Stimulated activated CD8-positive, alpha-beta memory T cell treated with anti-CD3 and anti-CD28 coated beads, Interleukin-7, amount 100 ng/mL, for 24 hours (primary cell): ENCODE measurements at regions not wholly inside any gene's neighbourhood (a gene's known extent, or its start where the extent isn't known, plus 50 kb on each side); places are given as distances from the start of the nearest gene placed in this dataset.

ENCODE experiments used
- DNase-seq: peaks from one replicate; pipeline ENCODE4 v3.0.0-alpha.2; 2020; ENCODE audit warnings: low read depth

- no peak for DNase-seq
These were observed 257.6 kb downstream of the ANKRD60 start for GRCh38 chr20:57970856-57971255.

DNA sequence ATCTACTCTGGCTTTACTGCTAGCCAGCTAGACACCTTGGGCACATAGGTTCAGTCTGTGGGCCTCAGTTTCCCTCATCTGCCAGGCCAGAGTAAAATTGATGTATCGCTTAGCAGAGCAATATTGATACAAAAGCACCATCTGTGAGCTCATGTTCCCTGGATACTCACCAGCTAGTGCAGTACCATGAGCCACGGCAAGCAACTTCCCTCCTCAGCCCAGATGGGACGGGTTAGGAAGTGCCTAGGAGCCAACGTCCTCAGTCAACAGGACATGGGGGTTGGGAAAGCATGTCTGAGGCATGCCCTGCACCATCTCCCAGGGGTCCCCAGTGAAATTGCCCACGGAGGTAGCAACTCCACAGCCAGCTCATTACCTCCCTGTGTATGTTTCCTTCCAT, 258.3 kb downstream of the ANKRD60 start:
- DNase-seq: no peak

- DNase-seq: no peak
These were observed 258.3 kb upstream of the PMEPA1 start for GRCh38 chr20:57968120-57968519.

GRCh38 chr20:57967364-57967763, 257.5 kb upstream of the PMEPA1 start:
- no peak for DNase-seq

DNA sequence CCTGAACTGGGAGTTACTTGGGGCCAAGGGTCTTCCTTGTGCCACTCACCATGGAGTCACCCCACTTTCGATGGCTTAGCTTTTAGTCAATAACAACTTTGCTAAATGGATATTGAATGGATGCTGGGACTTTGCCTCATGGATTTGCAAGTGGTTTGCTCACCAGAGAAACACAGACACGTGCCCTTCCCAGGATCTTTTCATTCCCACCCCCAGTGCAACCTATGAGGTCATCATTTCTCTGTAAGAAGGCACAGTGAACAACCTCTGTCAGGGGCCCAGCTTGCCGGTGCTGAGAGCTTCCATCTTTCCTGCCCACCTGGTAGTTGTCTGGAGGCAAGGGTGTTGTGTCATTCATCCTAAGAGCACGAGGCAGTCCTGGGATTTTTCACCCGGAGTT, 256.8 kb upstream of the PMEPA1 start:
- no peak for DNase-seq

GRCh38 chr20:57965441-57965840, 255.6 kb upstream of the PMEPA1 start:
- DNase-seq: no peak

GRCh38 chr20:57964011-57964862, 254.4 kb upstream of the PMEPA1 start:
- no peak for DNase-seq

GRCh38 chr20:57960803-57961575, 251.2 kb upstream of the PMEPA1 start:
- no peak for DNase-seq

DNA sequence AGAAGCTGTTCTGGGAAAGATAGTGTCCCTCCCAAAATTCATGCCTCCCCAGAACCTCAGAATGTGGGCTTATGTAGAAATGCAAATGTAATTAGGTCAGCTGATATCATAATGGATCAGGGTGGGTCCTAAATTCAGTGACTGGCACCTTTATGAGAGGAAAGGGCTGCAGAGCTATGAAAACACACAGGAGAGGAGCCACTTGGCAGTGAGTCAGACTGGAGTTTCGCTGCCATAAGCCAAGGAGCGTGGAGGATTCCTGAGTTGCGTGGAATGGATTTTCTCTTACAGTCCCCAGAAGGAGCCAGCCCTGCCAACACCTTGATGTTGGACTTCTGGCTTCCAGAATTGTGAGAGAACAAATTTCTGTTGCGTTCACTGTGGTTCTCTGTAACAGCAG, 249.8 kb upstream of the PMEPA1 start:
- DNase-seq: no peak

DNA sequence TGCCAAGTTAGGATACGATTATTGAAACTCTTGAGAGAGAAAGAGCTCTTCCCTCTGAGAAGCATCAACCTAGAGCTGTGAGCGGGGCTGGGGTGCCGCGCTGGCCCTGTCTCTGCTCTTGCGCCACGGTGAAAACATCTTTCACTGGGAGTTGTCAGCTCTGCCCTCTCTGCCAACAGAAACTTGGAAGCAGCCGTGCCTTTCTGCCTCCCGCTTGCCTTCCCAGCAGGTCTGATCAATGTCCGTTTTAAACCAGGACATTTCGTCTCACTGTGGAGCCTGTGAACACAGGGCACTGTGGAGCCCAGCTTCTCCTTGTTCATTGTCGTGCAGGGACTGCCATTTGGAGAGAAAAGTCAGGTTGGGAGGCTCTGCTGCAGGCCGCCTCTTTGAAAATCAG, 249.2 kb upstream of the PMEPA1 start:
- no peak for DNase-seq

GRCh38 chr20:57958050-57958420, 248.2 kb upstream of the PMEPA1 start:
- DNase-seq: no peak

- no peak for DNase-seq
These were observed 247.7 kb upstream of the PMEPA1 start for GRCh38 chr20:57957411-57958049.

- DNase-seq: no peak
These were observed 243.8 kb upstream of the PMEPA1 start for GRCh38 chr20:57953638-57954037.

DNA sequence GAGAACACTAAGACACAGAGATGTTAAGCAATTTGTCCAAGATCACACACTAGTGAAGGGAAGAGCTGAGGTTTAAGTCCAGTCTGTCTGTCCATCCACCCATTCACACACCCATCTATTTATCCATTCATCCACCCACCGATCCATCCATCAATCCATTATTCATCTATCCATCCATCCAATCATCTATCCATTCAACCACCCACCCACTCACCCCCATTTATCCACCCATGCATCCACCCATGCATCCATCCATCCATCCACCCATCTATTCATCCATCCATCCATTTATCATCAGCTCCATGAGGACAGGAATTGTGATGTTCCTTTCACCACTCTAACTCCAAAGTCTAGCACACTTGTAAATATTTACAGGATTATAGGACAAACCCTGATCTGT, 242.3 kb upstream of the PMEPA1 start:
- DNase-seq: no peak

GRCh38 chr20:57951549-57951948, 241.7 kb upstream of the PMEPA1 start:
- no peak for DNase-seq

DNA sequence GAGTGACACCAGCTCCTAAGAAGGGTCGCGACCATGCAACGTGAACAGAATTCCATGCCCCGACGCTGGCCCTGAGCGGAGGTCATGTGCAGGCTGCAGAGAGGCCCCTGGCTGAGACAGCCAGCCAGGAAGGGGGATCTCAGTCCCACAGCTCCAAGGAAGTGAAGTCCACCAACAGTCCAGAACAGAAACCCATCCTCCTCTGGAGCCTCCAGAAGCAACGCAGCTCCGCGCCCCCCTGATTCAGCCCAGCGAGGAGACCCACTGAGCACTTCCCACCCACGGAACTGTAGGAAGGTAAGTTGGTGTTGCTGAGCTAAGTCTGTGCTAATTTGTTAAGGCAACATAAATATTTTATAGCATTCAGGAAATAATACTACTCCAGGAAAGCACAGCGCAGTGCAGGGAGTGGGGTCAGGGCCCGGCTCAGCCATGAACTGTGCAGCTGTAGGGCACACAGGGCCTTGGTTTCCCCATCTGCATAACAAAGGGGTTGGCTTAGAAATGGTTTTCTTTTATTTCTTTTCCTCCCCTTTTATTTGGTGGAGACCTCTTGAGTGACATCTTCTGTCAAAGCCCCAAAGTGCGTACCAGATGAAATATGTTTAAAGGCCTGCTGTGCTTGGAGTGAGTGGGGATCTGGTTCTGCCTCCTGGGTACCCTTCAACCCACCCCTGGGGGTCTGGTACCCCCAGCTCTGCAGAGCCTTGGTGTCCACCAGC, 241.1 kb upstream of the PMEPA1 start:
- DNase-seq: no peak

- DNase-seq: no peak
These were observed 238.6 kb upstream of the PMEPA1 start for GRCh38 chr20:57948180-57948955.

DNA sequence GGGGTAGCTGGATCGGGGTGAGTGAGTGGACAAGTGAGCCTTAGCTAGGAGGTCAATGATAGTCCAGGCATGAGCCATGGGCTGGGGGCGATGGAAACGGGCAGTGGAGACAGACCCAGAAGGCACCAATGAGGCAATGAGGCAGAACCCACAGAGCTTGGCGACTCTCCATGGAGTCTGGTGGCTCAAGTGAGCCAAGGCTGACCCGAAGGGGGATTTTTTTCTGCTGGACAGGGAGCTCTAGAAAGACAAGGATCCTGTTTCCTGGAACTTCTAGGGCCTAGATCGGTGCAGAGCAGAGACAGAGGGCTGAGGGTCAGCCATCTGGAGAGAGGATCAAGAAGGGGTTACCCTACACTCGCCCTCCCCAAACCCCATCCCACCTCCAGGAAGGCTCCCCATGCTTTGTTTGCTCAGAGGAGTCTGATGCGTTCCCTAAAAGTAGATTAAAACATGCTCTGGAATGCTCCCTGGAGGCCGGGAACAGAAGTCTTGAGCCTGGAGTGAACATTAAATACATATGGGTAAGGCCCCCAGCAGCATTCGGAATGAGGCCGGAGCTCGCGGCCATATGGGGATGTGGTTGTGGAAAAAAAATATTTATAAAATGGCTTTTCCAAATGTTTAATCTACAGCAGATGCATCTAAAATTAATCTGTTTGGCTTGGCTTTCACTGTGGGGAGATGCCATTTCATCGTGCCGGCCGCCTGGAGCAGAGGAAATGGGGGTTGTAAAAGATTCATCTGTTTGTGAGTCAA, 237.8 kb upstream of the PMEPA1 start:
- no peak for DNase-seq

DNA sequence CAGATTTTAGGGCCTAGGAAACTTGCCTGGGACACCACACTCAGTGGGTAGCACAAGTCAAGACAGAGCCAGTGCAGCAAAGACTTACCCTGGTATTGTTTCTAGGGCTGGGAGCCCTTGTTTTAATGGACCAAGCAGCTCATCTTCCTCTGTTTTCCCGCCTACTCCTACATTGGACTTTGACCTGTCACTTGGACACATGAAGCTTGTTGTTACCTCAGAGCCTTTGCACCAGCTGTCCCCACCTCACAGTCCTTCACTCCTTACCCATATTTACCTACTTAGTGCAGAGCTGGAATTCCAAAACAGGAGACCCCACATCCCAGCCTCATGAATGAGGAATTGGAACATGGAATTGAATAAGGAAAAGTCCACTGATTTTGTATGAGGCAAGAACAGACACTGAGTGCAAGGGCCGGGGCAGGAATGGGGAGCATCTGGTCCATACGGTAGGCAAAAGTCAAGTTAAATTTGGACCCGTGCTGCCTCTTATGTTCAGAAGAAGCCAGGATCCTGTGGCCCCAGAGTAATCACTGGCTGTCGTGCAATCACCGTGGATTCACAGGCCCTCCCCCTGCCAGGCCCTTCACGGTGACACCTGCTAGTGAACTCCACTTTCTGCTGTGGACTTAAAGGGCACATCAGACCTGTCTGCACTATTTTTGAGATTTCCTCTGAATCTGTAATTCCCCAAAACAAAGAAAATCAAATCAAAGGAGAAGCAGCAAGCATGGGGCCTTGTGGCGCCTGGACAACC, 236.9 kb upstream of the PMEPA1 start:
- no peak for DNase-seq

DNA sequence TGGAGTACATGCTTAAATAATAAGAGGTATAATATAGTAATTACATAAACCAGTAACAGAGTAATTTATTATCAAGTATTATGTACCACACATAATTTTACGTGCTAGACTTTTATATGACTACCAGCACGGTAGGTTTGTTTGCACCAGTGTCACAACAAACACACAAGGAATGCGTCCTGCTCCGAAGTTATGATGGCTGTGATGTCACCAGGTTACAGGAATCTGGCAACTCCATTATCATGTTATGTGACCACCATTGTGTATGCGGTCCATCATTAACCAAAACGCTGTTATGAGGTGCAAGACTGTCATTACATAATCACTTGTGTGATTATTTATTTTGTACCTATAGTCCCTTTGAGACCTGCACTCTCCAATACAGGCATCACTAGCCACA, 235.2 kb upstream of the PMEPA1 start:
- DNase-seq: no peak
